Activated naive CD4-positive, alpha-beta T cell treated with anti-CD3 and anti-CD28 coated beads, Interleukin-2, amount 50 U/mL, for 16 hours (primary cell): ENCODE measurements at regions not wholly inside any gene's neighbourhood (a gene's known extent, or its start where the extent isn't known, plus 50 kb on each side); places are given as distances from the start of the nearest gene placed in this dataset.
"Not testable (repeated sequence)": the region's sequence is repeated elsewhere in the genome, so short reads cannot be mapped to it uniquely, and the experiment has no call there.

Experiments used
- DNase-seq: peaks from one replicate; pipeline ENCODE4 v3.0.0-alpha.2; 2020

GRCh38 chr5:124929000-124929399 is 182.6 kb upstream of the ZNF608 start:
- DNase-seq = no peak

GRCh38 chr5:124932791-124933600 is 186.6 kb upstream of the ZNF608 start:
- no peak for DNase-seq

DNA sequence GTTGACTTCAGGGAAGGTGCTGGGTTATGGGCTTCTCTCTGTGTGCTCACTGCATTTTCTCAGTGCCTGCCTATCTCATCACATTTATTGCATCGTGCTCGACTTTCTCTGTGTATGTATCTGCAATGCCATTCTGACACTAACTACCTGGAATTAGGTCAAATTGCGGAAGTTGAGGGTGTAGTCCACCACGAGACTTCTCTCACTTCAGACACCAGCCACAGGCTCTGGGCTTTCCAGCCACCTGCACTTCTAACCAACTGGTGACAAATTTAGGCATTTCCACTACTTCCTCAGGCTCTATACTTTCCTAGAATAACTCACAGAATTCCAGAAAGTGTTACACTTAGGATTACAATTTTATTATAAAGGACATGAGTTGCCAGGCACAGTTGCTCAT is 188.6 kb upstream of the ZNF608 start:
- no peak for DNase-seq

- DNase-seq = no peak
These were observed 190.1 kb upstream of the ZNF608 start for GRCh38 chr5:124936626-124936933.

GRCh38 chr5:124941051-124942049 is 194.9 kb upstream of the ZNF608 start:
- DNase-seq = no peak

- no peak for DNase-seq
These were observed 201.8 kb upstream of the ZNF608 start for GRCh38 chr5:124948062-124948753.

GRCh38 chr5:124948754-124949275 is 202.4 kb upstream of the ZNF608 start:
- no peak for DNase-seq

GRCh38 chr5:124949862-124950261 is 203.4 kb upstream of the ZNF608 start:
- DNase-seq = no peak

GRCh38 chr5:124951105-124951504 is 204.7 kb upstream of the ZNF608 start:
- DNase-seq = no peak

DNA sequence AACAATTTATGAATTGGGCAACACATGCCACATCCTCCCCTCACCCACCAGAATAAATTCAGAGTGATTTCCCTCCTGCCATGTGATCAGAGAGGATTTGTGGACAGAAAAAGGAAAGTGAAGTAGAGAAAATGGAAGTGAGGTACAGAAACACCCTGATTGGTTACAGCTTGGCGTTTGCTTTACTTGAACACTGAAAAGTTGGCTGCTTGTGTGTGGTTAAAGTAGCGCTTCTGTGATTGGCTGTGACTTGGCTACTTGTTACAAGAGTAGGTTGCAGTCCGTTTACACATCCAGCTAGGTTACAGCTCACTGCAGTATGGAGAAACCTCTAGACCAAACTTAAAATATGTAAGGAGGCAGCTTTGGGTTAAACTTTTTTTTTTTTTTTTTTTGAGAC is 205.2 kb upstream of the ZNF608 start:
- no peak for DNase-seq

- no peak for DNase-seq
These were observed 205.6 kb upstream of the ZNF608 start for GRCh38 chr5:124952079-124952478.

- no peak for DNase-seq
These were observed 206.1 kb upstream of the ZNF608 start for GRCh38 chr5:124952566-124952965.

- no peak for DNase-seq
These were observed 208.3 kb upstream of the ZNF608 start for GRCh38 chr5:124954784-124955183.

- no peak for DNase-seq
These were observed 210.1 kb upstream of the ZNF608 start for GRCh38 chr5:124956471-124957029.

DNA sequence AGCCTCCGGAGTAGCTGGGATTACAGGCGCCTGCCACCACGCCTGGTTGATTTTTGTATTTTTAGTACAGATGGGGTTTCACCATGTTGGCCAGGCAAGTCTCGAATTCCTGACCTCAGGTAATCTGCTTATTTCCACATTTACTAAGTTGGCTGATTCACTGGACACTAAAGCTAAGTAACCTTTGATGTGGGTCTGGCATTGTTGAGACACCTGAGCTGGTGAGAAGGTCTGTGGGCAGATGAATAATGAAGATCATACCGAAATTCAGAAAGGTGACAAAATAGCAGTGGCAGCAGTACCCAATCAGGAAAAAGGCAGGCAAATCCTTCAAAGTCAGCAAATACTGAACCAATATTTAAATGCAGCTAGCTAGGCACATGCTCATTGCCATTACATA is 210.6 kb upstream of the ZNF608 start:
- no peak for DNase-seq

DNA sequence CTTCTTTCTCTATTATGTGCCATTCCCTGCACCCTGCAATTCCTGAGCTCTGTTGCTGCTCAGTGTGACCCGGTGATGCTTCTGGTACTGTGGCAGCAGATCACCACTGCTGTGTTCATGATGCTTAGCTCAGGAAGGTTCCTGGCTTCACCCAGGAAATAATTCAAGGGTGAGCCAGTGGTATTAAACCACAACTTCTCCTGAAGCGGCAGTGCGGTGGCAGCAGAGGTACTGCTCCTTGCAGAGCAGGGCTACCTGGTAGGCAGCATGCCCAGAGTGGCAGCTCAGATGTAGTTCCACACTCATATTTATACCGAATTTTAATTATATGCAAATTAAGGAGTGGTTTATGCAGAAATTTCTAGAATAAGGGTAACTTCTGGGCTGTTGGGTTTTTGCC is 213.8 kb upstream of the ZNF608 start:
- DNase-seq = no peak

- DNase-seq = no peak
These were observed 215.1 kb upstream of the ZNF608 start for GRCh38 chr5:124961521-124961920.

DNA sequence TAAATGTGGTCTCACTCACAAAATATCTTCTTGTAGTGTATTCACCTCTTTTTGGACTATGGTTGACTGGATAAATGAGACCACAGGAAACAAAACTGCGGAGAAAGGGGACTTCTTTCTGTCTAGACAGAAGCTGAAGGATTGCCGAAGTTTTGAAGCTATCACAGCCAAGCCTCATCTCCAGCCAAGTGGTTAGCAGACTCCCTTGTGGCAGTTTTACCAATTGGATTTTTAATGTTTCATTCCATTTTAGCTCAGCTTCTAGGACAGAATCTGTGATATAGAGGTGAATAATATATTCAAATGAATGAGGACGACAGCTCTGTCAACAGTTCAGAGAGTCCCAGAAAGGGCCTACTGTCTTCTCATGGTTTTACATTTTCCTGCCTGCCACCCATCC is 215.7 kb upstream of the ZNF608 start:
- no peak for DNase-seq

GRCh38 chr5:124962735-124963134 is 216.3 kb upstream of the ZNF608 start:
- DNase-seq = no peak

DNA sequence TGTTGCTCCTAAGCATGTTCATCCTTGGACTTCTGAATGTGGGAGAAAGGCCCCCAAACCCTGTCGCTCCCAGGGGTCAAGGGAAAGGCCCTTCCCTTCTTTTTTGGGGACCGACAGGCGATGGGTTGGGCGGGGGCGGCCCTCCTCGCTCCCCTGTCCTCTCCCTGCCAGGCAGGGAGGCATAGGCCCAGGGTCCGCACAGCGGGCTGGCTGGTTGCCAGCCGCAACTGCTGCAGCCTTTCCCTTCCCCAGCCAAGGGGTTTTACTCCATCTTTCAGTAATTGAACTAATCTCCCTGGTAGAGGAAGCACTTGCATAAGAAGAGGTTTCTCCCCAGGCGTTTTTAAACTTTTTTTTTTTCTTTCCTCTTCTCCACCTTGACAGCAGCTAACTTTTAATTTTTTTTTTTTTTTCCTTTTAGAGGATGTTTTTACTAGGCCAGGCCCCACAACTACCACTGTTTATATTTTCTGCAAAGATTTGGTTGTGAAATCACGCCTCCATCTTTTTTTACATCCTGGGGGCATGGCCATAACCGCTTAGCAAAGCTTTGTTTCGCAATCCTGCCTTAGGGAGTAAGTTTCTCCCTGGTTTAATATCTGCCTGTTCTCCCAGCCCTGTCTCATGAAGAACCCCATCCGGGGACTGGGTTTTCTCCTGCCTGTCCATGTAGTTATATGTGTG is 216.9 kb upstream of the ZNF608 start:
- DNase-seq = no peak

DNA sequence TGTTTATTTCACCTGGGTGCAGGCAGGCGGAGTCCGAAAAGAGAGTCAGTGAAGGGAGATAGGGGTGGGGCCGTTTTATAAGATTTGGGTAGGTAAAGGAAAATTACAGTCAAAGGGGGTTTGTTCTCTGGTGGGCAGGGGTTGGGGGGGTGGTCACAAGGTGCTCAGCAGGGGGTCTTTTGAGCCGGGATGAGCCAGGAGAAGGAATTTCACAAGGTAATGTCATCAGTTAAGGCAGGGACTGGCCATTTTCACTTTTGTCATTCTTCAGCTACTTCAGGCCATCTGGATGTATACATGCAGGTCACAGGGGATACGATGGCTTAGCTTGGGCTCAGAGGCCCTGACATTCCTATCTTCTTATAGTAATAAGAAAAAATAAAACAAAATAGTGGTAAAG is 220.3 kb upstream of the ZNF608 start:
- DNase-seq = not testable (repeated sequence)

DNA sequence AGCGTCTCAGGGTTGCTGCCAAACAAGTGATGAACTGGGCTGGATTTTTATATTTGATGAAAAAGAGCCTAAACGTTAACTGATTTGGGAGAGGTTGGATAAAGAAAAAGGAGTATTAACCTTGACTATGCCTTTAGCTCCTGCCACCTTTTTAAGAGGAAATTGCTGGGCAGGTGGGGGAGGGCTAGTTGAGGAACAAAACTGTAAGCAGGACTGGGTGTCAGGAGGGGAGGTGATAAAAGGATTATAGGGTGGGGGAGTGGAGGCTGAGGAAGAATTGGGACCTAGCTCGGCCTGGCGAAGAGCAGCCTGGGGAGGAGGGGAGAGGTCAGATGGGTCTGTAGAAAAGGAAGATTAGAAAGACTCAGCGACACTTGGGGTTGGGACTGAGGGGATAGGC is 223.9 kb upstream of the ZNF608 start:
- not testable (repeated sequence) for DNase-seq
